ENCODE measurements at regions not wholly inside any gene's neighbourhood (a gene's known extent, or its start where the extent isn't known, plus 50 kb on each side); places are given as distances from the start of the nearest gene placed in this dataset.

DNA sequence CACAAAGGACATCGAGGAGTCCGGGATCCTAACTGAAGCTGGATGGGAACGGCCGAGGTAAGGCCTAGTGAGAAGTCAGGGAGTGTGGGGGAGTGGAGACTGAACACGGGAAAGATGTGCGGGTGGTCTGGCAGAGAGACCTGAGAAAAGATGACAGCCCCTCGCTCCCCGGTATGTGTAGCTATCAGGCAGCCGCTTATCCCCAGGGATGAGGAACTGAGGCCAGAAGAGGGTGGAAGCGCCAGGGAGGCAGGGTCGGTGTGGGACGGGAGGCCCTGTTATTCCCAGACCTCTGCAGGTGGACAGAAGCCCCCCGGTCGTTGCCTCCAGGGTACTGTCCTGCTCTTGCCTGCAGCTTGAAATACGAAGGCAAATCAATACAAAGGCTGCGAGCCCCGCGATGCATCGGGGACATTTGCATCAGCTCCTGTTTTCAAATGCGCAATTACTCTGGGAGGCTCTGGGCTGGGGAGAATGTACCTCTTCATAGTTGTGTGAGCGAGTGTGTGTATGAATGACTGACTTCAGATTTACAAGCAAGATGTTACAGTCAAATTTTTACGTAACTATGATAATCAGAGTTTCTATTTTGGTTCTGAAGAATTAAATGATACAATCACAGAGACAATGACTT lies 221.3 kb downstream of the QKI start:
- no peak for DNase-seq (ENCODE audit: low read depth)

DNA sequence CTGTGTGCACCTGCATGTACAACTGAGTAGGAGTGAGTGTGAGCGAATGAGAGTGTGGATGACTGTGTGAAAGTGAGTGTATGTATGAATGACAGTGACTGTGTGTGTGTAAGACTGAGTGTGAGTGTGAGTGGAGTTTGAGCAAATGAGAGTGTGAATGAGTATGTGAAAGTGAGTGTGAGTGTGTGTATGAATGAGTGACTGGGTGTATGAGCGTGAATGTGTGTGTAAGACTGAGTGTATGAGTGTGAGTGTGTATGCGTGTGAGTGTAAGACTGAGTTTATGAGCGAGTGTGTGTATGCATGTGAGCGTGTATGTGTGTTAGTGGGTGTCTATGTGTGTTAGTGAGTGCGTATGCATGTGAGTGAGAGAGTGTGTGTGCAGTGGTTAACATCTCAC lies 220.8 kb downstream of the QKI start:
- DNase-seq (ENCODE audit: low read depth): no peak

DNA sequence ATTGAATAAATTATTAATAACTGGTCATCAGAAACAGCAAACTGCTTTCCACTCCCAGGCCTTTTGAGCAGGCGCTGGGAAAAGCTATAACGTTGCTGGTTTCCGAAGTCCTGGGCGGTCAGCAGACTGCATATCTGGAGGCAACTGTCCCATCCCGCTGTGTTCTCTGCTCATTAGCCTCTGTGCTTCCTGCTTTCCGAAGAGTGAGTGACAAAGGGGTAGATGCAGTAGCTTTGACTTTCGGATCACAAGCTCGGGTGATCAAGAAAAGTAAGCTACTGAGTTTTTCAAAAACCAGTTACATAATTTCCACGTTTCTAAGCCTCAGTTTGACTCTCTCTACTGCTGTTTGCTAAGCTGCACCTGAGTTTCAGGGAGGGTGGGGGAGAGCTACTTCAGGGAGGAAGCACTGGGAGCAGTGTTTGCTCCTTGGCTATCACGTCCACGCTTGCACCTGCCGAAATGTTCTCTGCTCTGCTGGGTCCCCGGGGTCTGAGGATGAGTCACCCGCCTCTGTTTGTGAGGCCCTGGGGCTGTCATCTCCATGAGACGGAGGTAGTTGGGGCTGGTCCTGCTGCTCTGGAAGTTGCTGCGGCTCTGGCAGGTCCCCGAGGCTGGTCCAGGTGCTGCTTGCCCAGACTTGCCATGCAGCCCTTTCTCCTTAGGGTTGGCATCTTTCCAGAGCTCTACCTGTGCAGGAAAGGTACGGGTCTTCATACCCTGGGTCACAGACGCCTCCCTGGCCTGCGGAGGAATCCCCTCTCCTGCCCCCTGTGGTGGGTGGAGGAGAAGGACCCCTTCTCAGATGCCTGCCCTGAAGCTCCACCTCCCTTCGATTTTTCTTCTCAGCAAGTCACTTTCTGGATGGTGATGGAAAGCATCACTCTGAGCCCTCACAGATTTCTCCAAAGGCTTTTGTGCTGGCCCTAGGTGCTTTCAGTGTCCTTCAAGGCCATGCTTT lies 220.0 kb downstream of the QKI start:
- no peak for DNase-seq (ENCODE audit: low read depth)

DNA sequence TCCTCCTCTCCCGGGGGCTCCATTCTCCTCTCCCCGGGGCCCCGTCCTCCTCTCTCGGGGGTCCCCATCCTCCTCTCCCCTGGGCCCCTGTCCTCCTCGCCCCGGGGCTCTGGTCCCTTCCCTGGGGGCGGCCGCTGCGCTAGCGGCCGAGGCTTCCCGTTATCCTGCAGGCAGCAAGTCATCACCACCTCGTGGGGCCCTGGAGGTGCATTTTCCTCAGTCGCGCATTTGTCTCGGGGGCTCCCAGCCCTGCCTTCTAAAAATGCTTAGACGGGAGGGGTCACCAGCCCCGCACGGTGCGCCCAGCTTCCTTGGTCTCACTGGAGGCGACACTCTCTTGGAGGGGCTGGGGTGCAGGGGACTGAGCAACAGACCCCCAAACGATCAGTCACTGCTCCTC lies 216.5 kb downstream of the QKI start:
- no peak for DNase-seq (ENCODE audit: low read depth)

DNA sequence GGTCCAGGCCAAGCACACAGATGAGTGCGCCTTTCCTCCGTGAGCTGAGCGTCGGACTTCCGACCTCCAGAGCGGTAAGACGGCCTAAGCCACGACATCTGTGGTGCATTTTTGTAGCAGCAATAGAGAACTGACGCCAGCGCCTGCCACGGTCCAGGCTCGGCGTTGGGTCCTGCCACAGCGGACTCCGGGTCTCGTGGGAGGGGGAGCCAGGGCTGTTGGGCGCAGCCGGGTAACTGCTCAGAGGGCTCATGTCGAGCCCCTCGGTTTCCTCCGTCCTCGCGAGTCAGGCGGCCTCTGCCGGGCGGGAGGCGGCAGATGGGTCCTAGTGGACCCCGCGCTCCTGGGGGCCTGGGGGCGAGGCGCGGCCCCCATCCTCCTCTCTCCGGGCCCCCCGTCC lies 216.1 kb downstream of the QKI start:
- no peak for DNase-seq (ENCODE audit: low read depth)

DNA sequence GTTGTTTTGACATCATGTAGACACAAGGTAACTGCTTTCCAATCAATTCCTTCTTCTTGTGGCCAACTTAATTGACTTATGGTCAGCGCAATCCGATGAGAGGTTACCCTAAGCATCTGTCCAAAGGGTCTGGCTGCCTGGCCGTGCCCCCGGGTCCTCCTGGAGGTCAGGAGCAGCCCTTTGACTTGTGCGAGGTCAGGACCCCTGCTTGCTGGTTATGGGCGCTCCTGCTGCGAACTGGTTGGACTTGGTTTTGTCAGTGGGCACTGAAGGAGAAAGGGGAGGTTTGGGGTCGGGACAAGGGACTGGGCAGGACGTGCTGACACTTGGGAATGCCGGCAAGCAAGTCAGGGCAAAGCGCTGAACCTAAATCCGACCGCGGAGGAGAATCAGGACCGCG lies 215.6 kb downstream of the QKI start:
- no peak for DNase-seq (ENCODE audit: low read depth)

All from LHCN-M2 (cell line).